Sciatic nerve (tissue), 2 donors: ENCODE measurements at regions not wholly inside any gene's neighbourhood (a gene's known extent, or its start where the extent isn't known, plus 50 kb on each side); places are given as distances from the start of the nearest gene placed in this dataset.
"Not testable (repeated sequence)": the region's sequence is repeated elsewhere in the genome, so short reads cannot be mapped to it uniquely, and the experiment has no call there.

ENCODE experiments used
- ATAC-seq: fragments of 200-7000 bp; cut with Tn5 transposase; one replicate; pipeline ENCODE4 v1.9.1; 2020; ENCODE audit warnings: mild to moderate bottlenecking, moderate library complexity
- DNase-seq: peaks from one replicate; pipeline ENCODE4 v3.0.0-alpha.2; 2020; ENCODE audit warnings: low spot score
- intact Hi-C: fragments of 100-400 bp; cut with DNase I; formaldehyde crosslinking; loops from one replicate; pipeline ENCODE4 v1.14.2; 2022
- donor health status: DM: no; HTN: no; CAD: no.
- donor health status: DM: no; HTN: no; CAD: no.

- no peak for ATAC-seq
- no peak for DNase-seq
- intact Hi-C loops, result no loop called here
These were observed 229.8 kb upstream of the TEX13C start for GRCh38 chrX:125089761-125090445.

- intact Hi-C loops, result no loop called here
- no peak for DNase-seq
- ATAC-seq, result no peak
These were observed 225.8 kb upstream of the TEX13C start for GRCh38 chrX:125093852-125094251.

GRCh38 chrX:125094901-125095300 is 224.8 kb upstream of the TEX13C start:
- no peak for DNase-seq

GRCh38 chrX:125096469-125096868 is 223.2 kb upstream of the TEX13C start:
- ATAC-seq (no peak), DNase-seq (no peak)
- intact Hi-C loops, result no loop called here

More at GRCh38 chrX:125094901-125095300, 224.8 kb upstream of the TEX13C start:
- intact Hi-C loops, result no loop called here
- ATAC-seq, result no peak

GRCh38 chrX:125096870-125097269 is 222.8 kb upstream of the TEX13C start:
- intact Hi-C loops, result no loop called here
- no peak for DNase-seq
- no peak for ATAC-seq

GRCh38 chrX:125101971-125102755 is 217.5 kb upstream of the TEX13C start:
- intact Hi-C loops, result no loop called here
- no peak for DNase-seq
- no peak for ATAC-seq

- intact Hi-C loops, result no loop called here
- no peak for DNase-seq
- no peak for ATAC-seq
These were observed 216.0 kb upstream of the TEX13C start for GRCh38 chrX:125103693-125104092.

- no peak for ATAC-seq
- intact Hi-C loops, result no loop called here
- no peak for DNase-seq
These were observed 210.8 kb upstream of the TEX13C start for GRCh38 chrX:125108921-125109320.

GRCh38 chrX:125131164-125131563 is 188.5 kb upstream of the TEX13C start:
- DNase-seq (no peak), ATAC-seq (no peak)
- intact Hi-C loops, result no loop called here

GRCh38 chrX:125132274-125132673 is 187.4 kb upstream of the TEX13C start:
- ATAC-seq (no peak), DNase-seq (no peak)
- intact Hi-C loops, result no loop called here

- DNase-seq (no peak), ATAC-seq (no peak)
- intact Hi-C loops, result no loop called here
These were observed 182.2 kb upstream of the TEX13C start for GRCh38 chrX:125137521-125137920.

- DNase-seq (no peak), ATAC-seq (no peak)
- intact Hi-C loops, result no loop called here
These were observed 169.4 kb upstream of the TEX13C start for GRCh38 chrX:125150231-125150630.

GRCh38 chrX:125151146-125151545 is 168.5 kb upstream of the TEX13C start:
- DNase-seq, result no peak
- ATAC-seq, result no peak
- intact Hi-C loops, result no loop called here

- DNase-seq (no peak), ATAC-seq (no peak)
- intact Hi-C loops, result no loop called here
These were observed 167.7 kb upstream of the TEX13C start for GRCh38 chrX:125152011-125152410.

- ATAC-seq, result no peak
- DNase-seq, result no peak
- intact Hi-C loops, result no loop called here
These were observed 166.1 kb upstream of the TEX13C start for GRCh38 chrX:125153621-125154020.

GRCh38 chrX:125154288-125155257 is 165.1 kb upstream of the TEX13C start:
- DNase-seq, ATAC-seq, intact Hi-C loops: not testable (repeated sequence)

- intact Hi-C loops, DNase-seq, ATAC-seq: not testable (repeated sequence)
These were observed 164.2 kb upstream of the TEX13C start for GRCh38 chrX:125155296-125156033.

- no peak for DNase-seq
- no peak for ATAC-seq
- intact Hi-C loops, result no loop called here
These were observed 149.2 kb upstream of the TEX13C start for GRCh38 chrX:125170459-125170858.

- ATAC-seq (no peak), DNase-seq (no peak)
- intact Hi-C loops, result no loop called here
These were observed 147.1 kb upstream of the TEX13C start for GRCh38 chrX:125172531-125172930.
